Peyer's patch (tissue), 4 donors: ENCODE measurements at regions not wholly inside any gene's neighbourhood (a gene's known extent, or its start where the extent isn't known, plus 50 kb on each side); places are given as distances from the start of the nearest gene placed in this dataset.

ENCODE experiments used
- POLR2A ChIP-seq, 2 donors: fragments of 450-650 bp; IDR thresholded peaks; one replicate each; pipeline ENCODE4 v1.5.1; 2017; ENCODE audit warnings: antibody characterized with exemption in 2 of 2, mild to moderate bottlenecking in 2 of 2, moderate library complexity in 2 of 2
- TF ChIP-seq, protein P1 (sequence below), 6 experiments: fragments of 450-650 bp in 4 of 6; fragments of 200-600 bp in 2 of 6; sonication (generic) in 1 of 6; IDR thresholded peaks; one replicate each; pipeline ENCODE4 v1.5.1; 2017 to 2019; ENCODE audit warnings: antibody characterized with exemption in 6 of 6, mild to moderate bottlenecking in 3 of 6, moderate library complexity in 1 of 6

DNA sequence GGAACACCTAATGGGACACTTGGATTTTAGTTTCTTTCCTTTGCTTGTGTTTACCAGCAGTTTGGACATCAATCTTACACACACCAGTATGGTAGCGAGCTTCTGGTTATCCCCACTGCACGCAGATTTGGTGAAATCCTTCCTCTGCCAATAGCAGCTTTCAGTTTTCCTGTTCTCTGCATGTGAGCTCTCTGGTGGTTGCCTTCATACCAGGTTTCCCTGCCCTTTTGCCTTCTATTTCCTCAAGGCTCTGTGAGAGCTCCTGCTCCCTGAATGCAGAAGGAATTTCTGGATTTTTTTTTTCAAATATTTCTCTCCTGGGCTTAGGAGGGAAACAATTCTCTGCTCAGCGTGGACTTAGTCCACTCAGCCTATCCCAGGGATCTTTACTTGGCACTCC, 93.0 kb upstream of the CCDC91 start:
- TF ChIP-seq POLR2A (IDR thresholded peaks at IDR 0.05) = no peak
- TF ChIP-seq, protein P1, sequence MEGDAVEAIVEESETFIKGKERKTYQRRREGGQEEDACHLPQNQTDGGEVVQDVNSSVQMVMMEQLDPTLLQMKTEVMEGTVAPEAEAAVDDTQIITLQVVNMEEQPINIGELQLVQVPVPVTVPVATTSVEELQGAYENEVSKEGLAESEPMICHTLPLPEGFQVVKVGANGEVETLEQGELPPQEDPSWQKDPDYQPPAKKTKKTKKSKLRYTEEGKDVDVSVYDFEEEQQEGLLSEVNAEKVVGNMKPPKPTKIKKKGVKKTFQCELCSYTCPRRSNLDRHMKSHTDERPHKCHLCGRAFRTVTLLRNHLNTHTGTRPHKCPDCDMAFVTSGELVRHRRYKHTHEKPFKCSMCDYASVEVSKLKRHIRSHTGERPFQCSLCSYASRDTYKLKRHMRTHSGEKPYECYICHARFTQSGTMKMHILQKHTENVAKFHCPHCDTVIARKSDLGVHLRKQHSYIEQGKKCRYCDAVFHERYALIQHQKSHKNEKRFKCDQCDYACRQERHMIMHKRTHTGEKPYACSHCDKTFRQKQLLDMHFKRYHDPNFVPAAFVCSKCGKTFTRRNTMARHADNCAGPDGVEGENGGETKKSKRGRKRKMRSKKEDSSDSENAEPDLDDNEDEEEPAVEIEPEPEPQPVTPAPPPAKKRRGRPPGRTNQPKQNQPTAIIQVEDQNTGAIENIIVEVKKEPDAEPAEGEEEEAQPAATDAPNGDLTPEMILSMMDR (IDR thresholded peaks at IDR 0.05) = no peak
